ENCODE measurements at regions not wholly inside any gene's neighbourhood (a gene's known extent, or its start where the extent isn't known, plus 50 kb on each side); places are given as distances from the start of the nearest gene placed in this dataset.

GRCh38 chr2:56519806-56520205 lies 336.0 kb downstream of the CCDC85A start:
- intact Hi-C loops (cut with DNase I) = no loop called here
- H3K36me3 ChIP-seq (replicated peaks in 1 of 2; ENCODE audit: insufficient read depth in 1 of 2, low read depth in 2 of 2) = no peaks in the 10 kb centered on the region
- no peak overlapping the region for H3K27ac ChIP-seq
- ATAC-seq (no peak), DNase-seq (no peak)
- no peak overlapping the region for H3K4me3 ChIP-seq
- H3K27me3 ChIP-seq = no peaks in the 10 kb centered on the region
- 0% methylated on average over 1 of the region's 1 CpG for WGBS, 2 donors
- H3K9me3 ChIP-seq = no peaks in the 10 kb centered on the region
- H3K4me1 ChIP-seq = peaks cover 8% of the 10 kb centered on the region
- no peak for TF ChIP-seq POLR2A (IDR thresholded peaks at IDR 0.05)
- no peak for TF ChIP-seq CTCF (IDR thresholded peaks at IDR 0.05)

GRCh38 chr2:56522605-56523089 lies 338.9 kb downstream of the CCDC85A start:
- DNase-seq = peak; percentile 33 to 74 (median 60)
- peak overlapping the region in 3 of 4 donors; percentile 33 to 61 (median 40) for H3K27ac ChIP-seq
- H3K9me3 ChIP-seq = no peaks in the 10 kb centered on the region
- intact Hi-C loops (cut with DNase I) = no loop called here
- 0 to 7% methylated on average over 2 to 5 of the region's 5 CpGs for WGBS, 2 donors
- H3K36me3 ChIP-seq (replicated peaks in 1 of 2; ENCODE audit: insufficient read depth in 1 of 2, low read depth in 2 of 2) = no peaks in the 10 kb centered on the region
- H3K4me3 ChIP-seq = no peak overlapping the region
- peak; percentile 74 for ATAC-seq
- peaks cover 8% of the 10 kb centered on the region for H3K4me1 ChIP-seq
- TF ChIP-seq CTCF (IDR thresholded peaks at IDR 0.05) (no peak), POLR2A (IDR thresholded peaks at IDR 0.05) (no peak)
- no peaks in the 10 kb centered on the region for H3K27me3 ChIP-seq

GRCh38 chr2:56523816-56524215 lies 340.0 kb downstream of the CCDC85A start:
- no peaks in the 10 kb centered on the region for H3K9me3 ChIP-seq
- DNase-seq (no peak), ATAC-seq (no peak)
- peak overlapping the region in 1 of 4 donors; percentile 61 for H3K27ac ChIP-seq
- TF ChIP-seq POLR2A (IDR thresholded peaks at IDR 0.05) = no peak
- no peak for TF ChIP-seq CTCF (IDR thresholded peaks at IDR 0.05)
- peaks cover 8% of the 10 kb centered on the region for H3K4me1 ChIP-seq
- no peaks in the 10 kb centered on the region for H3K27me3 ChIP-seq
- H3K36me3 ChIP-seq (replicated peaks in 1 of 2; ENCODE audit: insufficient read depth in 1 of 2, low read depth in 2 of 2) = no peaks in the 10 kb centered on the region
- no peak overlapping the region for H3K4me3 ChIP-seq
- intact Hi-C loops (cut with DNase I) = no loop called here

- Histone ChIP-seq H3K36me3 (replicated peaks in 1 of 2; ENCODE audit: insufficient read depth in 1 of 2, low read depth in 2 of 2) (no peaks in the 10 kb centered on the region), H3K4me3 (no peak overlapping the region), H3K9me3 (no peaks in the 10 kb centered on the region), H3K27ac (no peak overlapping the region), H3K4me1 (no peaks in the 10 kb centered on the region), H3K27me3 (no peaks in the 10 kb centered on the region)
- DNase-seq (no peak), ATAC-seq (no peak)
- no peak for TF ChIP-seq POLR2A (IDR thresholded peaks at IDR 0.05)
- TF ChIP-seq CTCF (IDR thresholded peaks at IDR 0.05) = no peak
- intact Hi-C loops (cut with DNase I) = no loop called here
These were observed 348.1 kb downstream of the CCDC85A start for GRCh38 chr2:56531668-56532420.

- no peak for ATAC-seq
- no peaks in the 10 kb centered on the region for H3K36me3 ChIP-seq (replicated peaks in 1 of 2; ENCODE audit: insufficient read depth in 1 of 2, low read depth in 2 of 2)
- TF ChIP-seq CTCF (IDR thresholded peaks at IDR 0.05) (no peak), POLR2A (IDR thresholded peaks at IDR 0.05) (no peak)
These were observed 350.5 kb downstream of the CCDC85A start for GRCh38 chr2:56534321-56534720.

More at GRCh38 chr2:56534321-56534720, 350.5 kb downstream of the CCDC85A start:
- Histone ChIP-seq H3K4me3 (no peak overlapping the region), H3K27me3 (no peaks in the 10 kb centered on the region), H3K27ac (no peak overlapping the region), H3K4me1 (no peaks in the 10 kb centered on the region), H3K9me3 (no peaks in the 10 kb centered on the region)
- WGBS, 2 donors = 81 to 84% methylated on average over 2 of the region's 2 CpGs
- intact Hi-C loops (cut with DNase I) = no loop called here
- no peak for DNase-seq
